VCaP (cell line): ENCODE measurements at regions not wholly inside any gene's neighbourhood (a gene's known extent, or its start where the extent isn't known, plus 50 kb on each side); places are given as distances from the start of the nearest gene placed in this dataset.
A peak's percentile ranks its signal among the peaks of the same experiment; 100 is the strongest.

Source experiments
- H3K27ac ChIP-seq: fragments of 450-650 bp; 2 replicates; pipeline ENCODE4 v1.5.1; 2017
- TF ChIP-seq, protein P1 (sequence below): fragments of 450-650 bp; conservative IDR thresholded peaks from 2 replicates; pipeline ENCODE4 v1.5.1; 2017; ENCODE audit warnings: mild to moderate bottlenecking, moderate library complexity

GRCh38 chr18:34042423-34043146 is 182.1 kb downstream of the NOL4 start:
- TF ChIP-seq, protein P1, sequence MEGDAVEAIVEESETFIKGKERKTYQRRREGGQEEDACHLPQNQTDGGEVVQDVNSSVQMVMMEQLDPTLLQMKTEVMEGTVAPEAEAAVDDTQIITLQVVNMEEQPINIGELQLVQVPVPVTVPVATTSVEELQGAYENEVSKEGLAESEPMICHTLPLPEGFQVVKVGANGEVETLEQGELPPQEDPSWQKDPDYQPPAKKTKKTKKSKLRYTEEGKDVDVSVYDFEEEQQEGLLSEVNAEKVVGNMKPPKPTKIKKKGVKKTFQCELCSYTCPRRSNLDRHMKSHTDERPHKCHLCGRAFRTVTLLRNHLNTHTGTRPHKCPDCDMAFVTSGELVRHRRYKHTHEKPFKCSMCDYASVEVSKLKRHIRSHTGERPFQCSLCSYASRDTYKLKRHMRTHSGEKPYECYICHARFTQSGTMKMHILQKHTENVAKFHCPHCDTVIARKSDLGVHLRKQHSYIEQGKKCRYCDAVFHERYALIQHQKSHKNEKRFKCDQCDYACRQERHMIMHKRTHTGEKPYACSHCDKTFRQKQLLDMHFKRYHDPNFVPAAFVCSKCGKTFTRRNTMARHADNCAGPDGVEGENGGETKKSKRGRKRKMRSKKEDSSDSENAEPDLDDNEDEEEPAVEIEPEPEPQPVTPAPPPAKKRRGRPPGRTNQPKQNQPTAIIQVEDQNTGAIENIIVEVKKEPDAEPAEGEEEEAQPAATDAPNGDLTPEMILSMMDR = no peak
- H3K27ac ChIP-seq = no peak overlapping the region

- H3K27ac ChIP-seq = no peak overlapping the region
- TF ChIP-seq, protein P1 = no peak
Observed at GRCh38 chr18:34039611-34040010, 185.1 kb downstream of the NOL4 start.

- TF ChIP-seq, protein P1 = no peak
- no peak overlapping the region for H3K27ac ChIP-seq
Observed at GRCh38 chr18:34039201-34039600, 185.5 kb downstream of the NOL4 start.

DNA sequence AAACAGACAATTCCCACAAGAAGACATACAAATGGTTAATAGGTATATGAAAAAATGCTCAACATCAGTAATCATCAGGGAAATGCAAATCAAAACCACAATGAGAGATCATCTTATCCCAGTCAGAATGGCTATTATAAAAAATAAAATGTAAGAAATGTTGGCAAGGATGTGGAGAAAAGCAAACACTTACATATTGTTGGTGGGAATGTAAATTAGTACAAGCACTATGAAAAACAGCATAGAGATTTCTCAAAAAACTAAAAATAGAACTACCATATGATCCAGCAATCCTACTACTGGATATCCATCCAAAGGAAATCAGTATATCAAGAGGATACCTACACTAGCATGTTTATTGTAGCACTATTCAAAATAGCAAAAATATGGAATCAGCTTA is 186.6 kb downstream of the NOL4 start:
- no peak overlapping the region for H3K27ac ChIP-seq
- TF ChIP-seq, protein P1 = no peak

- no peak overlapping the region for H3K27ac ChIP-seq
- TF ChIP-seq, protein P1 = no peak
Observed at GRCh38 chr18:34033968-34034367, 190.7 kb downstream of the NOL4 start.

GRCh38 chr18:34031810-34032209 is 192.9 kb downstream of the NOL4 start:
- no peak overlapping the region for H3K27ac ChIP-seq
- TF ChIP-seq, protein P1 = no peak

DNA sequence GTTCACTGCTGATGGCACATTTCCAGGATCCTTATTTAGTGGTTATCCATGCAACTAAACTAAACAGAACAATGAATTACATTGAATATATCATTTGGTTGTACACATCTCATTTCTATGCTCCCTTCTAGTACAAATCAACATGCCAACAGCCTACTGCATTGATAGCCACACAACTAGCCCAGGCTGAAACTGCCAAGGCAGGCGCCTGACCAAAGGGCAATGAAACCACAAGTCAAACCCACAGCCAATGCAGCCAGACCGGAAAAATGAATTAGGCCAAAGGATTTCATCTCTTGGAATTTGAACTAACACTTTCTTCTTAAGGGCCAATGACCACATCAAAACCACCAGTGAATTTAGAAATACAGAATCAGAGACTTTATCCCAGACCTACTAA is 196.4 kb downstream of the NOL4 start:
- peak overlapping the region; percentile 40 for H3K27ac ChIP-seq
- TF ChIP-seq, protein P1 = no peak
